Neural progenitor cell (in vitro differentiated cells): ENCODE measurements at regions not wholly inside any gene's neighbourhood (a gene's known extent, or its start where the extent isn't known, plus 50 kb on each side); places are given as distances from the start of the nearest gene placed in this dataset.

Experiments used
- DNase-seq: peaks from one replicate; pipeline ENCODE4 v3.0.0-alpha.2; 2016; ENCODE audit warnings: low spot score
- H2AFZ ChIP-seq: fragments of 200-600 bp; sonication (generic); replicated peaks from 2 replicates; pipeline ENCODE4 v1.6.1; 2016; ENCODE audit warnings: antibody characterized with exemption
- H3F3A ChIP-seq: fragments of 200-600 bp; sonication (generic); 2 replicates; pipeline ENCODE4 v1.6.1; 2016; ENCODE audit warnings: antibody characterized with exemption, low read depth
- H3K27ac ChIP-seq: fragments of 200-600 bp; sonication (generic); 2 replicates; pipeline ENCODE4 v1.5.1; 2016; ENCODE audit warnings: mild to moderate bottlenecking
- H3K27me3 ChIP-seq: fragments of 200-600 bp; sonication (generic); 2 replicates; pipeline ENCODE4 v1.6.1; 2016; ENCODE audit warnings: mild to moderate bottlenecking, moderate library complexity
- H3K36me3 ChIP-seq: fragments of 200-600 bp; sonication (generic); 2 replicates; pipeline ENCODE4 v1.5.1; 2016
- H3K4me1 ChIP-seq: fragments of 200-600 bp; sonication (generic); 2 replicates; pipeline ENCODE4 v1.6.1; 2016; ENCODE audit warnings: mixed run types
- H3K4me2 ChIP-seq: fragments of 200-600 bp; sonication (generic); 2 replicates; pipeline ENCODE4 v1.6.1; 2016
- H3K4me3 ChIP-seq: fragments of 200-600 bp; sonication (generic); 2 replicates; pipeline ENCODE4 v1.5.1; 2016
- H3K79me2 ChIP-seq: fragments of 200-600 bp; sonication (generic); 2 replicates; pipeline ENCODE4 v1.6.1; 2016; ENCODE audit warnings: low read depth
- H3K9ac ChIP-seq: fragments of 200-600 bp; sonication (generic); 2 replicates; pipeline ENCODE4 v1.6.1; 2016
- H3K9me3 ChIP-seq: fragments of 200-600 bp; sonication (generic); 2 replicates; pipeline ENCODE4 v1.5.1; 2016; ENCODE audit warnings: low read depth
- H4K20me1 ChIP-seq: fragments of 200-600 bp; sonication (generic); 2 replicates; pipeline ENCODE4 v1.6.1; 2016; ENCODE audit warnings: low read depth
- H3K27ac Mint-ChIP-seq: 3 replicates; pipeline ENCODE4 v1.8.0; 2021; ENCODE audit warnings: mixed read lengths
- H3K27me3 Mint-ChIP-seq: 2 replicates; pipeline ENCODE4 v1.8.0; 2022; ENCODE audit warnings: low read depth, mild to moderate bottlenecking, inconsistent platforms, moderate library complexity, mixed read lengths; ENCODE audit not compliant: insufficient read depth
- H3K36me3 Mint-ChIP-seq: 3 replicates; pipeline ENCODE4 v1.8.0; 2021; ENCODE audit warnings: mixed read lengths
- H3K4me1 Mint-ChIP-seq: 3 replicates; pipeline ENCODE4 v1.8.0; 2021; ENCODE audit warnings: mixed read lengths
- H3K4me3 Mint-ChIP-seq: 3 replicates; pipeline ENCODE4 v1.8.0; 2021; ENCODE audit warnings: mild to moderate bottlenecking, moderate library complexity, mixed read lengths
- H3K9me3 Mint-ChIP-seq: 3 replicates; pipeline ENCODE4 v1.8.0; 2020; ENCODE audit warnings: mixed read lengths
- CTCF ChIP-seq: fragments of 200-600 bp; sonication (generic); IDR thresholded peaks from 2 replicates; pipeline ENCODE4 v1.5.1; 2017; ENCODE audit warnings: antibody characterized with exemption, mild to moderate bottlenecking
- EZH2 ChIP-seq: fragments of 200-600 bp; sonication (generic); IDR thresholded peaks from 2 replicates; pipeline ENCODE4 v1.6.1; 2017; ENCODE audit warnings: antibody characterized with exemption, mild to moderate bottlenecking, moderate library complexity
- EZH2phosphoT487 ChIP-seq: fragments of 200-600 bp; sonication (generic); IDR thresholded peaks from 2 replicates; pipeline ENCODE4 v1.6.1; 2017; ENCODE audit warnings: antibody characterized with exemption

DNA sequence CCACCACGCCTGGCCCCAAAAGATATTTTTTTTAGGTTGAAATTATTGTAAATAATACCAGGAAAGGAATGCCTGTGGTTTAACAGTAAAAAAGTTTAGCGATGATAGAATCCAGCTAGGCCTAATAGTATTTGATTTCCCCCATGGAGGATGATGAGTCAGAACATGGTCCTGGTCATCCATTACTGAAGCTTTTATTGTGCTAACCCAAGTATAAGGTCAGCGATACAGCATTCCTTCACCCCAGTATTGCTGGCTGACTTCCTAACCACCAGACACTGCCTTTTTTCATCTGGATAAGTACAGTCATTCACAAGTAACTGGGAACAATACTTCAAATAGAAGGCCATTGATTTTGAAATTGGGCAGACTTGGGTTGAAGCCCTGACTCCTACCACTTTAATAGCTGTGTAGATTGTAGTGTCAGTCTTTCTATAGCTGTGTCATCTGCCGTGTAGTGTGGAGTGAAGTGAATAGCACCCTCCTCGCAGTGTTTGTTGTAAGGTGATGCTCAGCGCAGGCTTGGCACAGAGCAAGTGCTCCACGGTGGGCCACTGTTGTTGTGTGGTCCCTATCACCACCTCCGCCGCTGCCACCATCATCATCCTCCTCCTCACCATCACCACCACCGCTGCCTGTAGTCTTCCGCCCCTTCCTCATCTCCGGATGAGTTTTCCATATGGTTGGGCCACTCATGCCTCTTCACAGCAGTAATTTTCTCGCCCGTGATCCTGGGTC is 436.0 kb upstream of the TPM1 start:
- H3K4me3 ChIP-seq = no peak overlapping the region
- H3F3A ChIP-seq = no peaks in the 10 kb centered on the region
- no peak for DNase-seq
- H4K20me1 ChIP-seq = no peaks in the 10 kb centered on the region
- no peak overlapping the region for H3K4me3 Mint-ChIP-seq
- no peaks in the 10 kb centered on the region for H3K9me3 Mint-ChIP-seq
- H3K4me2 ChIP-seq = no peak overlapping the region
- H3K36me3 ChIP-seq = no peaks in the 10 kb centered on the region
- H3K9me3 ChIP-seq = no peaks in the 10 kb centered on the region
- no peak overlapping the region for H3K9ac ChIP-seq
- H3K4me1 Mint-ChIP-seq = no peaks in the 10 kb centered on the region
- no peak overlapping the region for H3K27ac ChIP-seq
- H3K27ac Mint-ChIP-seq = no peak overlapping the region
- no peaks in the 10 kb centered on the region for H3K4me1 ChIP-seq
- no peak for TF ChIP-seq EZH2
- no peak for TF ChIP-seq CTCF
- TF ChIP-seq EZH2phosphoT487 = no peak
- H3K27me3 Mint-ChIP-seq = no peaks in the 10 kb centered on the region
- no peaks in the 10 kb centered on the region for H3K36me3 Mint-ChIP-seq
- no peak overlapping the region for H2AFZ ChIP-seq
- no peaks in the 10 kb centered on the region for H3K27me3 ChIP-seq
- H3K79me2 ChIP-seq = no peaks in the 10 kb centered on the region

GRCh38 chr15:62607114-62607462 is 435.5 kb upstream of the TPM1 start:
- Histone ChIP-seq H3K36me3 (no peaks in the 10 kb centered on the region), H3K79me2 (no peaks in the 10 kb centered on the region), H4K20me1 (no peaks in the 10 kb centered on the region), H3K4me1 (no peaks in the 10 kb centered on the region), H3K9me3 (no peaks in the 10 kb centered on the region), H2AFZ (no peak overlapping the region), H3K27ac (no peak overlapping the region), H3F3A (no peaks in the 10 kb centered on the region), H3K4me2 (no peak overlapping the region), H3K27me3 (no peaks in the 10 kb centered on the region), H3K4me3 (no peak overlapping the region), H3K9ac (no peak overlapping the region)
- Mint-ChIP-seq H3K36me3 (no peaks in the 10 kb centered on the region), H3K4me3 (no peak overlapping the region), H3K4me1 (no peaks in the 10 kb centered on the region), H3K27ac (no peak overlapping the region), H3K9me3 (no peaks in the 10 kb centered on the region), H3K27me3 (no peaks in the 10 kb centered on the region)
- DNase-seq = no peak
- TF ChIP-seq CTCF (no peak), EZH2phosphoT487 (no peak), EZH2 (no peak)

DNA sequence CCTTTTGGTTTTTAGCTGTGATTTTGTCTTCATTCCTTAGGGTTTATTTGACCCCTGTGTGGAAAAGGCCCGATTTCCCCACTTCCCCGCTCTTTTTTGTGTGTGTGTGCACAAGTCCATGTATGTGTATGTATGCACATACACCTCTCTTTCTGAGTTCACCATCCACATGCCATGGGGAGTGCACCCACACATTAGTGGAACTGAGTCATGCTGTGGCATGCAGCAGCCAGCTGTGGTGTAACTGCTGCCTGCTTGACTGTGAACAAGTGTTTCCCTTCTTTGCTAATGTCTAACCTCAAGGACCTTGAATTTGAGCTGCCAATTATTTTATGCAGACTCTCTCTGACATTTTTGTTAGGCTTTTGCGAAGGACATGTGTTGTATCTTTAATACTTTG is 434.9 kb upstream of the TPM1 start:
- no peaks in the 10 kb centered on the region for H4K20me1 ChIP-seq
- Mint-ChIP-seq H3K4me3 (no peak overlapping the region), H3K36me3 (no peaks in the 10 kb centered on the region), H3K27ac (no peak overlapping the region), H3K9me3 (no peaks in the 10 kb centered on the region), H3K27me3 (no peaks in the 10 kb centered on the region), H3K4me1 (no peaks in the 10 kb centered on the region)
- no peak overlapping the region for H3K27ac ChIP-seq
- H3K27me3 ChIP-seq = no peaks in the 10 kb centered on the region
- H3K9me3 ChIP-seq = no peaks in the 10 kb centered on the region
- H3K4me1 ChIP-seq = no peaks in the 10 kb centered on the region
- H3K36me3 ChIP-seq = no peaks in the 10 kb centered on the region
- no peak for TF ChIP-seq EZH2phosphoT487
- TF ChIP-seq EZH2 = no peak
- no peak for TF ChIP-seq CTCF
- no peak overlapping the region for H2AFZ ChIP-seq
- H3K9ac ChIP-seq = no peak overlapping the region
- H3K79me2 ChIP-seq = no peaks in the 10 kb centered on the region
- DNase-seq = no peak
- H3K4me3 ChIP-seq = no peak overlapping the region
- no peak overlapping the region for H3K4me2 ChIP-seq
- no peaks in the 10 kb centered on the region for H3F3A ChIP-seq
